ENCODE measurements at regions not wholly inside any gene's neighbourhood (a gene's known extent, or its start where the extent isn't known, plus 50 kb on each side); places are given as distances from the start of the nearest gene placed in this dataset.
"Not testable (repeated sequence)": the region's sequence is repeated elsewhere in the genome, so short reads cannot be mapped to it uniquely, and the experiment has no call there.

DNA sequence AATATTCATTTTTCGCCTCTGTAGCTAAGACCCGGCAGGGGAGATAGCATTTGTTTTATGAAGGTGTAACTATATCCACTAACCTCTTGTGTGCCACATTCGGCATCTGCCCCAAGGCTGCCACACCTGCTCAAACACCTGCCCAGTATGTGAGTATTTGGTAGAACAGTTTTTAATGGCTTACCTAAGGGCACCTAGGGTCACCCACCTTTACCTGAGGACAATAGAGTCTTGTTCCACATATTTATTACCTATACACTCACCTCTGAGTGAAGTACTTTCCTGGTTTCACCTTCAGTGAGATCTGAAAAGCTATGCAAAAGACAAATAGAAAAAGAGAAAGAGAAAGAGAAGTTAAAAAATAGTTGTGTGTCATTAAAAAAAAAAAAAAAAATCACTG lies 68.0 kb upstream of the PIP5K1B start:
- Histone ChIP-seq H3K36me3 (no peaks in the 10 kb centered on the region), H3K4me3 (no peak overlapping the region), H3K9me3 (no peaks in the 10 kb centered on the region), H3K4me1 (no peaks in the 10 kb centered on the region), H3K27ac (no peak overlapping the region), H3K27me3 (no peaks in the 10 kb centered on the region)
- TF ChIP-seq POLR2AphosphoS5 (IDR thresholded peaks at IDR 0.05) (no peak), POLR2A (IDR thresholded peaks at IDR 0.05) (no peak)
- TF ChIP-seq, protein P1, sequence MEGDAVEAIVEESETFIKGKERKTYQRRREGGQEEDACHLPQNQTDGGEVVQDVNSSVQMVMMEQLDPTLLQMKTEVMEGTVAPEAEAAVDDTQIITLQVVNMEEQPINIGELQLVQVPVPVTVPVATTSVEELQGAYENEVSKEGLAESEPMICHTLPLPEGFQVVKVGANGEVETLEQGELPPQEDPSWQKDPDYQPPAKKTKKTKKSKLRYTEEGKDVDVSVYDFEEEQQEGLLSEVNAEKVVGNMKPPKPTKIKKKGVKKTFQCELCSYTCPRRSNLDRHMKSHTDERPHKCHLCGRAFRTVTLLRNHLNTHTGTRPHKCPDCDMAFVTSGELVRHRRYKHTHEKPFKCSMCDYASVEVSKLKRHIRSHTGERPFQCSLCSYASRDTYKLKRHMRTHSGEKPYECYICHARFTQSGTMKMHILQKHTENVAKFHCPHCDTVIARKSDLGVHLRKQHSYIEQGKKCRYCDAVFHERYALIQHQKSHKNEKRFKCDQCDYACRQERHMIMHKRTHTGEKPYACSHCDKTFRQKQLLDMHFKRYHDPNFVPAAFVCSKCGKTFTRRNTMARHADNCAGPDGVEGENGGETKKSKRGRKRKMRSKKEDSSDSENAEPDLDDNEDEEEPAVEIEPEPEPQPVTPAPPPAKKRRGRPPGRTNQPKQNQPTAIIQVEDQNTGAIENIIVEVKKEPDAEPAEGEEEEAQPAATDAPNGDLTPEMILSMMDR (IDR thresholded peaks at IDR 0.05): no peak
- intact Hi-C loops (cut with DNase I; ENCODE audit: low total_unique reads): no loop called here
- no peak for DNase-seq (ENCODE audit: low spot score in 2 of 2)

- H3K27ac ChIP-seq; DNase-seq (ENCODE audit: low spot score in 2 of 2); intact Hi-C loops (cut with DNase I; ENCODE audit: low total_unique reads); H3K9me3 ChIP-seq; H3K4me3 ChIP-seq; H3K36me3 ChIP-seq; H3K4me1 ChIP-seq; H3K27me3 ChIP-seq: not testable (repeated sequence)
Observed at GRCh38 chr9:68639261-68639660, 65.8 kb upstream of the PIP5K1B start.

GRCh38 chr9:68640421-68641089 lies 64.5 kb upstream of the PIP5K1B start:
- no peak for DNase-seq (ENCODE audit: low spot score in 2 of 2)
- intact Hi-C loops (cut with DNase I; ENCODE audit: low total_unique reads): no loop called here
- Histone ChIP-seq H3K27ac (no peak overlapping the region), H3K9me3 (no peaks in the 10 kb centered on the region), H3K4me3 (no peak overlapping the region), H3K27me3 (no peaks in the 10 kb centered on the region), H3K4me1 (no peaks in the 10 kb centered on the region), H3K36me3 (no peaks in the 10 kb centered on the region)
- TF ChIP-seq POLR2AphosphoS5 (IDR thresholded peaks at IDR 0.05) (no peak), POLR2A (IDR thresholded peaks at IDR 0.05) (no peak)
- TF ChIP-seq, protein P1 (IDR thresholded peaks at IDR 0.05): no peak

- Histone ChIP-seq H3K4me3 (no peak overlapping the region), H3K27ac (no peak overlapping the region), H3K36me3 (no peaks in the 10 kb centered on the region), H3K9me3 (no peaks in the 10 kb centered on the region), H3K27me3 (no peaks in the 10 kb centered on the region), H3K4me1 (no peaks in the 10 kb centered on the region)
- DNase-seq (ENCODE audit: low spot score in 2 of 2): no peak
- intact Hi-C loops (cut with DNase I; ENCODE audit: low total_unique reads): no loop called here
- TF ChIP-seq POLR2AphosphoS5 (IDR thresholded peaks at IDR 0.05) (no peak), POLR2A (IDR thresholded peaks at IDR 0.05) (no peak)
- TF ChIP-seq, protein P1 (IDR thresholded peaks at IDR 0.05): no peak
Observed at GRCh38 chr9:68643901-68644809, 60.9 kb upstream of the PIP5K1B start.

- Histone ChIP-seq H3K4me3 (no peak overlapping the region), H3K27ac (no peak overlapping the region), H3K4me1 (no peaks in the 10 kb centered on the region), H3K9me3 (no peaks in the 10 kb centered on the region), H3K36me3 (no peaks in the 10 kb centered on the region), H3K27me3 (no peaks in the 10 kb centered on the region)
- TF ChIP-seq, protein P1 (IDR thresholded peaks at IDR 0.05): no peak
- no peak for TF ChIP-seq POLR2A (IDR thresholded peaks at IDR 0.05)
- TF ChIP-seq POLR2AphosphoS5 (IDR thresholded peaks at IDR 0.05): no peak
- DNase-seq (ENCODE audit: low spot score in 2 of 2): no peak
- intact Hi-C loops (cut with DNase I; ENCODE audit: low total_unique reads): no loop called here
Observed at GRCh38 chr9:68644831-68645230, 60.2 kb upstream of the PIP5K1B start.
